ENCODE measurements at regions not wholly inside any gene's neighbourhood (a gene's known extent, or its start where the extent isn't known, plus 50 kb on each side); places are given as distances from the start of the nearest gene placed in this dataset.

GRCh38 chr9:3040761-3041160, 196.9 kb upstream of the PUM3 start:
- no peak for TF ChIP-seq POLR2A (IDR thresholded peaks at IDR 0.05)
- TF ChIP-seq, protein P1, sequence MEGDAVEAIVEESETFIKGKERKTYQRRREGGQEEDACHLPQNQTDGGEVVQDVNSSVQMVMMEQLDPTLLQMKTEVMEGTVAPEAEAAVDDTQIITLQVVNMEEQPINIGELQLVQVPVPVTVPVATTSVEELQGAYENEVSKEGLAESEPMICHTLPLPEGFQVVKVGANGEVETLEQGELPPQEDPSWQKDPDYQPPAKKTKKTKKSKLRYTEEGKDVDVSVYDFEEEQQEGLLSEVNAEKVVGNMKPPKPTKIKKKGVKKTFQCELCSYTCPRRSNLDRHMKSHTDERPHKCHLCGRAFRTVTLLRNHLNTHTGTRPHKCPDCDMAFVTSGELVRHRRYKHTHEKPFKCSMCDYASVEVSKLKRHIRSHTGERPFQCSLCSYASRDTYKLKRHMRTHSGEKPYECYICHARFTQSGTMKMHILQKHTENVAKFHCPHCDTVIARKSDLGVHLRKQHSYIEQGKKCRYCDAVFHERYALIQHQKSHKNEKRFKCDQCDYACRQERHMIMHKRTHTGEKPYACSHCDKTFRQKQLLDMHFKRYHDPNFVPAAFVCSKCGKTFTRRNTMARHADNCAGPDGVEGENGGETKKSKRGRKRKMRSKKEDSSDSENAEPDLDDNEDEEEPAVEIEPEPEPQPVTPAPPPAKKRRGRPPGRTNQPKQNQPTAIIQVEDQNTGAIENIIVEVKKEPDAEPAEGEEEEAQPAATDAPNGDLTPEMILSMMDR (IDR thresholded peaks at IDR 0.05), result no peak

Measured in lower leg skin (tissue), 3 donors.